ENCODE measurements at regions not wholly inside any gene's neighbourhood (a gene's known extent, or its start where the extent isn't known, plus 50 kb on each side); places are given as distances from the start of the nearest gene placed in this dataset.

- Histone ChIP-seq H3K4me2 (ENCODE audit: low read depth, low read length) (no peak overlapping the region), H2AFZ (ENCODE audit: low read length) (no peak overlapping the region), H3K4me3 (ENCODE audit: low read length) (no peak overlapping the region), H3K4me1 (ENCODE audit: low read length) (no peaks in the 10 kb centered on the region), H3F3A (ENCODE audit: insufficient read depth, low read length) (no peaks in the 10 kb centered on the region), H3K27me3 (replicated peaks; ENCODE audit: insufficient read depth, low read length) (no peaks in the 10 kb centered on the region), H3K79me2 (ENCODE audit: low read length) (no peaks in the 10 kb centered on the region), H3K9ac (ENCODE audit: low read length) (no peak overlapping the region), H3K9me3 (replicated peaks; ENCODE audit: insufficient read depth, low read length) (no peaks in the 10 kb centered on the region), H3K36me3 (replicated peaks; ENCODE audit: insufficient read depth, low read length) (no peaks in the 10 kb centered on the region), H4K20me1 (ENCODE audit: insufficient read depth, low read length) (no peaks in the 10 kb centered on the region), H3K9me2 (replicated peaks; ENCODE audit: insufficient read depth, low read length) (no peaks in the 10 kb centered on the region), H3K27ac (ENCODE audit: low read length) (no peak overlapping the region)
- TF ChIP-seq CTCF (IDR thresholded peaks at IDR 0.05; ENCODE audit: low read length) (no peak), EZH2phosphoT487 (IDR thresholded peaks at IDR 0.05; ENCODE audit: low read length) (no peak), EZH2 (optimal IDR thresholded peaks at IDR 0.05; ENCODE audit: low read depth, low read length) (no peak)
- no peak for DNase-seq
These were observed 447.6 kb downstream of the GADD45G start for GRCh38 chr9:90052366-90052765.

- Histone ChIP-seq H3K4me1 (ENCODE audit: low read length) (no peaks in the 10 kb centered on the region), H3K9me3 (replicated peaks; ENCODE audit: insufficient read depth, low read length) (no peaks in the 10 kb centered on the region), H3K36me3 (replicated peaks; ENCODE audit: insufficient read depth, low read length) (no peaks in the 10 kb centered on the region), H3K27ac (ENCODE audit: low read length) (no peak overlapping the region), H3K9ac (ENCODE audit: low read length) (no peak overlapping the region), H3F3A (ENCODE audit: insufficient read depth, low read length) (no peaks in the 10 kb centered on the region), H3K79me2 (ENCODE audit: low read length) (no peaks in the 10 kb centered on the region), H3K4me2 (ENCODE audit: low read depth, low read length) (no peak overlapping the region), H3K27me3 (replicated peaks; ENCODE audit: insufficient read depth, low read length) (no peaks in the 10 kb centered on the region), H4K20me1 (ENCODE audit: insufficient read depth, low read length) (no peaks in the 10 kb centered on the region), H2AFZ (ENCODE audit: low read length) (no peak overlapping the region), H3K4me3 (ENCODE audit: low read length) (no peak overlapping the region), H3K9me2 (replicated peaks; ENCODE audit: insufficient read depth, low read length) (no peaks in the 10 kb centered on the region)
- TF ChIP-seq CTCF (IDR thresholded peaks at IDR 0.05; ENCODE audit: low read length) (peak; percentile 24), EZH2 (optimal IDR thresholded peaks at IDR 0.05; ENCODE audit: low read depth, low read length) (no peak)
- peak; percentile 16 for DNase-seq
These were observed 448.2 kb downstream of the GADD45G start for GRCh38 chr9:90053027-90053426.

GRCh38 chr9:90054810-90055209 is 450.0 kb downstream of the GADD45G start:
- Histone ChIP-seq H3K36me3 (replicated peaks; ENCODE audit: insufficient read depth, low read length) (no peaks in the 10 kb centered on the region), H3K79me2 (ENCODE audit: low read length) (no peaks in the 10 kb centered on the region), H3F3A (ENCODE audit: insufficient read depth, low read length) (no peaks in the 10 kb centered on the region), H4K20me1 (ENCODE audit: insufficient read depth, low read length) (no peaks in the 10 kb centered on the region), H2AFZ (ENCODE audit: low read length) (no peak overlapping the region), H3K9me2 (replicated peaks; ENCODE audit: insufficient read depth, low read length) (no peaks in the 10 kb centered on the region), H3K27ac (ENCODE audit: low read length) (no peak overlapping the region), H3K9ac (ENCODE audit: low read length) (no peak overlapping the region), H3K9me3 (replicated peaks; ENCODE audit: insufficient read depth, low read length) (no peaks in the 10 kb centered on the region), H3K4me2 (ENCODE audit: low read depth, low read length) (no peak overlapping the region), H3K4me3 (ENCODE audit: low read length) (no peak overlapping the region), H3K27me3 (replicated peaks; ENCODE audit: insufficient read depth, low read length) (no peaks in the 10 kb centered on the region), H3K4me1 (ENCODE audit: low read length) (no peaks in the 10 kb centered on the region)
- DNase-seq = no peak
- TF ChIP-seq EZH2 (optimal IDR thresholded peaks at IDR 0.05; ENCODE audit: low read depth, low read length) (no peak), EZH2phosphoT487 (IDR thresholded peaks at IDR 0.05; ENCODE audit: low read length) (no peak), CTCF (IDR thresholded peaks at IDR 0.05; ENCODE audit: low read length) (no peak)
